GM06990 (cell line): ENCODE measurements at regions not wholly inside any gene's neighbourhood (a gene's known extent, or its start where the extent isn't known, plus 50 kb on each side); places are given as distances from the start of the nearest gene placed in this dataset.
"Not testable (repeated sequence)": the region's sequence is repeated elsewhere in the genome, so short reads cannot be mapped to it uniquely, and the experiment has no call there.

Source experiments
- DNase-seq: peaks from one replicate; pipeline ENCODE4 v3.0.0-alpha.2; 2011; ENCODE audit not compliant: insufficient read length; ENCODE audit errors: extremely low read depth
- H3K27me3 ChIP-seq: replicated peaks from 2 replicates; pipeline ENCODE4 v1.6.0; 2011; ENCODE audit warnings: low read length; ENCODE audit not compliant: control insufficient read depth, insufficient read depth
- H3K36me3 ChIP-seq: 2 replicates; pipeline ENCODE4 v1.5.1; 2011; ENCODE audit warnings: low read length; ENCODE audit not compliant: control insufficient read depth, insufficient read depth
- H3K4me3 ChIP-seq: replicated peaks from 2 replicates; pipeline ENCODE4 v1.5.1; 2011; ENCODE audit warnings: low read depth, mild to moderate bottlenecking, control low read depth, low read length
- CTCF ChIP-seq: IDR thresholded peaks from 2 replicates; pipeline ENCODE4 v1.5.1; 2011; ENCODE audit warnings: low read length, control low read depth, mild to moderate bottlenecking, inconsistent platforms; ENCODE audit not compliant: insufficient read depth, poor library complexity, severe bottlenecking

- no peaks in the 10 kb centered on the region for H3K27me3 ChIP-seq
- TF ChIP-seq CTCF = no peak
- no peak overlapping the region for H3K4me3 ChIP-seq
- no peaks in the 10 kb centered on the region for H3K36me3 ChIP-seq
- DNase-seq = no peak
These were observed 200.7 kb upstream of the ECI2 start for GRCh38 chr6:4336084-4336483.

- H3K4me3 ChIP-seq, DNase-seq, H3K36me3 ChIP-seq, H3K27me3 ChIP-seq: not testable (repeated sequence)
These were observed 198.9 kb upstream of the ECI2 start for GRCh38 chr6:4334158-4334740.

GRCh38 chr6:4327841-4328240 lies 192.5 kb upstream of the ECI2 start:
- DNase-seq = no peak
- TF ChIP-seq CTCF = no peak
- Histone ChIP-seq H3K27me3 (no peaks in the 10 kb centered on the region), H3K36me3 (no peaks in the 10 kb centered on the region), H3K4me3 (no peak overlapping the region)

GRCh38 chr6:4324746-4325145 lies 189.4 kb upstream of the ECI2 start:
- Histone ChIP-seq H3K36me3 (no peaks in the 10 kb centered on the region), H3K4me3 (no peak overlapping the region), H3K27me3 (no peaks in the 10 kb centered on the region)
- no peak for DNase-seq
- no peak for TF ChIP-seq CTCF

- H3K27me3 ChIP-seq = no peaks in the 10 kb centered on the region
- no peak overlapping the region for H3K4me3 ChIP-seq
- no peak for DNase-seq
- no peaks in the 10 kb centered on the region for H3K36me3 ChIP-seq
- TF ChIP-seq CTCF = no peak
These were observed 187.9 kb upstream of the ECI2 start for GRCh38 chr6:4323322-4323721.

GRCh38 chr6:4322846-4323309 lies 187.5 kb upstream of the ECI2 start:
- TF ChIP-seq CTCF = no peak

More at GRCh38 chr6:4322846-4323309, 187.5 kb upstream of the ECI2 start:
- Histone ChIP-seq H3K4me3 (no peak overlapping the region), H3K36me3 (no peaks in the 10 kb centered on the region), H3K27me3 (no peaks in the 10 kb centered on the region)
- DNase-seq = no peak
